Ectodermal cell (in vitro differentiated cells): ENCODE measurements at regions not wholly inside any gene's neighbourhood (a gene's known extent, or its start where the extent isn't known, plus 50 kb on each side); places are given as distances from the start of the nearest gene placed in this dataset.
"Not testable (repeated sequence)": the region's sequence is repeated elsewhere in the genome, so short reads cannot be mapped to it uniquely, and the experiment has no call there.

Experiments used
- H3K27ac ChIP-seq: 2 replicates; pipeline ENCODE4 v1.7.0; 2013; ENCODE audit warnings: mild to moderate bottlenecking, low read depth, low read length; ENCODE audit not compliant: insufficient read depth, poor library complexity, severe bottlenecking
- H3K27me3 ChIP-seq: 2 replicates; pipeline ENCODE4 v1.7.0; 2013; ENCODE audit warnings: mild to moderate bottlenecking, low read length; ENCODE audit not compliant: insufficient read depth, control insufficient read depth, poor library complexity, severe bottlenecking
- H3K36me3 ChIP-seq: one replicate; pipeline ENCODE4 v1.7.0; 2013; ENCODE audit warnings: low read length; ENCODE audit not compliant: control insufficient read depth, insufficient read depth
- H3K4me1 ChIP-seq: one replicate; pipeline ENCODE4 v1.7.0; 2013; ENCODE audit warnings: low read length; ENCODE audit not compliant: control insufficient read depth, insufficient read depth
- H3K4me3 ChIP-seq: 2 replicates; pipeline ENCODE4 v1.7.0; 2013; ENCODE audit warnings: low read depth, low read length, control low read depth; ENCODE audit not compliant: insufficient read depth
- H3K9me3 ChIP-seq: 2 replicates; pipeline ENCODE4 v1.7.0; 2013; ENCODE audit warnings: mild to moderate bottlenecking, low read length, moderate library complexity; ENCODE audit not compliant: control insufficient read depth
- WGBS, 2 experiments: methylation state at CpG; one replicate each; pipeline ENCODE4 v1.1.7; 2013; ENCODE audit warnings: missing lambda C conversion rate in 2 of 2; 5-methylcytosine and 5-hydroxymethylcytosine counted together

DNA sequence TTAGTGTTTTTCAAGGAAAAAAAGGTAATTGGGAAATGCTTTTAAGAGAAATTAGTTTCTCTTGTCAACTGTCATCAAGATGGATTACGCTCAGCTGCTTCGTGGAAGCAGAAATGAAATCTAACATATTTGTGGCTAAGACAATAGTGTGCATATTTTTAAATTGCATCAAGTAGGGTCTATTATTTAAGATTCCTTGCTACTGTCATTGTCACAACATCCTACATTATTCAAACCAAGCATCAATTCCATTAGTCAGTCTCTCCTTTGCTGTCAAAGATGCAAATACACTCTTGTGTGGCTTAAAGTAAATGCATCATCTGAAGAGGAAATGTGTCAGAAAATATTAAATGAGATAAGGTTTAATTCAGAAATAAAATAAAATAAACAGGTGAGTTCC, 1277.6 kb upstream of the SEL1L start:
- Histone ChIP-seq H3K36me3 (no peaks in the 10 kb centered on the region), H3K27ac (no peak overlapping the region), H3K4me1 (no peaks in the 10 kb centered on the region), H3K4me3 (no peak overlapping the region), H3K27me3 (no peaks in the 10 kb centered on the region), H3K9me3 (no peaks in the 10 kb centered on the region)
- 89 to 90% methylated on average over 2 of the region's 2 CpGs for WGBS, 2 experiments

DNA sequence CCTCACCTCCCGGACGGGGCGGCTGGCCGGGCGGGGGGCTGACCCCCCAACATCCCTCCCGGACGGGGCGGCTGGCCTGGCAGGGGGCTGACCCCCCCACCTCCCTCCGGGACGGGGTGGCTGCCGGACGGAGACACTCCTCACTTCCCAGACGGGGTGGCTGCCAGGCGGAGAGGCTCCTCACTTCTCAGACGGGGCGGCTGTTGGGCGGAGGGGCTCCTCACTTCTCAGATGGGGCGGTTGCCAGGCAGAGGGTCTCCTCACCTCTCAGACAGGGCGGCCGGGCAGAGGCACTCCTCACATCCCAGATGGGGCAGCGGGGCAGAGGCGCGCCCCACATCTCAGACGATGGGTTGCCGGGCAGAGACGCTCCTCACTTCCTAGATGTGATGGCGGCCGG, 1280.7 kb upstream of the SEL1L start:
- not testable (repeated sequence) for H3K4me1 ChIP-seq, H3K27ac ChIP-seq, H3K36me3 ChIP-seq, H3K9me3 ChIP-seq, H3K4me3 ChIP-seq, H3K27me3 ChIP-seq
- WGBS, 2 experiments, result 95 to 96% methylated on average over 26 to 28 of the region's 28 CpGs

DNA sequence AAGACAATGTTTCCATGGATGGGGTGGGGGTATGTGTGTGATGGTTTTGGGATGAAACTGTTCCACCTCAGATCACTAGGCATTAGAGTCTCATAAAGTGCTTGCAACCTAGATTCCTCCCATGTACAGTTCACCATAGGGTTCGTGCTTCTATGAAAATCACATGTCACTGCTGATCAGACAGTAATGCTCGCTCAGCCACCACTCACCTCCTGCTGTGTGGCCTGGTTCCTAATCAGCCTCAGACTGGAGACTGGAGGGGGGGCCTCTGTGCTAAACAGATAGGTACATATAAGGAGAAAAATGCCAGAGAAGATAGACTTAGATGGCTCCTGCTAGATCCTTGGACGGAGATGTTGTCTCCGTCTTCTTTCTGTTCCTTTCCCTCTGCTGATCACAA, 1296.9 kb upstream of the SEL1L start:
- Histone ChIP-seq H3K27ac (no peak overlapping the region), H3K27me3 (no peaks in the 10 kb centered on the region), H3K4me3 (no peak overlapping the region), H3K4me1 (peaks cover 6% of the 10 kb centered on the region), H3K36me3 (no peaks in the 10 kb centered on the region), H3K9me3 (no peaks in the 10 kb centered on the region)
- WGBS, 2 experiments, result 92 to 96% methylated on average over 4 of the region's 4 CpGs

DNA sequence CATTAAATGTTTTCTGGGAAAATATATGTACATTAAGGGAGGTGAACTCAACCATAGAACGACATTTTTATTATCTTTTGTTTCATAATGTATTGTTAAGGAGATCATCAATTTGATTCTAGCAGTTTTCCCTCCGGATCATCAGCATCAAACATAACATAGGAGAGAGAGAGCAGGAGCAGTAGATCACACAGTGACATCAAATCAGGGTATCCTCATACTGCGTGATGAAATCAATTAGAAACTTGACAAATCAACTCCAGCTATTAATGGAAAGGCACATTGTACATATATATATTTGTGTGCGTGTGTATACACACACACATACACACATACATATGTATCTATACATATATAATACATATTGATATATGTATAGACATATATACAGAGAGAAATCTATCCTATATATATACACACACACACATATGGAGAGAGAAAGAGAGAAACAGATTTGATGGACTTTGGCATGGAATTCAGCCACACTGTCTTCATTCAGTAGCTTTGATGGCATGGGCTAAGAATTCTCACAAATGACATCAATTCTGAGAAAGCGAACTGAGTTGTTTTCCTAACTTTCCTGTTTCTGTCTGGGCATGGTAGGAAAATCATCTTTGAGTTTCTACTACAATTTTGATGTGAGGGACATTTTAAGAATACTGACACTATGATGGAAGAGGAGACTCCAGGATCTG, 1302.8 kb upstream of the SEL1L start:
- Histone ChIP-seq H3K4me3 (no peak overlapping the region), H3K4me1 (no peaks in the 10 kb centered on the region), H3K27ac (no peak overlapping the region), H3K36me3 (no peaks in the 10 kb centered on the region), H3K27me3 (no peaks in the 10 kb centered on the region), H3K9me3 (no peaks in the 10 kb centered on the region)
- WGBS, 2 experiments, result 93 to 100% methylated on average over 1 to 3 of the region's 5 CpGs

DNA sequence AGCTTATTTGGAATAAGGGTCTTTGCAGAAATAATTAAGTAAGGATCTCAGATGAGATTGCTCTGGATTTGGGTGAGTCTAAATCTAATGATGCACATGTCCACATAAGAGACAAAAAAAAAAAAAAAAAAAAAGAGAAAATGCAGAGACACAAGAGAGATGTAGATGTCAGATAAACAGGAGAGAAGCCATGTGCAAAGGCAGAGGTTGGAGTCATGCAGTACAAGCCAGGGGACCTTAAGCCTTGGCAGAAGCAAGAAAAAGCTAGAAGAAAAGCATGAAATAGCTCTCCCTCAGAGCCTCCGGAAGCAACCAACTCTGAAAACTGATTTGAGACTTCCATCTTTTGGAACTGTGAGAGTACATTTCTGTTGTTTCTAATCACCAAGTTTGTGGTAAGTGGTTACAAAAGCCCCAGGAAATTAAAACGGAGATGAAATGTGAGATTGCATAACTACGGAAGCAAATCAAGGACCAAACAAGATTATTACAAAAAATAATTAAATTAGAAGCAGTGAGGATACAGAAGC, 1304.0 kb upstream of the SEL1L start:
- Histone ChIP-seq H3K27me3 (no peaks in the 10 kb centered on the region), H3K4me3 (no peak overlapping the region), H3K27ac (no peak overlapping the region), H3K9me3 (no peaks in the 10 kb centered on the region), H3K36me3 (no peaks in the 10 kb centered on the region), H3K4me1 (no peaks in the 10 kb centered on the region)
- WGBS, 2 experiments, result 90 to 100% methylated on average over 1 to 2 of the region's 3 CpGs

DNA sequence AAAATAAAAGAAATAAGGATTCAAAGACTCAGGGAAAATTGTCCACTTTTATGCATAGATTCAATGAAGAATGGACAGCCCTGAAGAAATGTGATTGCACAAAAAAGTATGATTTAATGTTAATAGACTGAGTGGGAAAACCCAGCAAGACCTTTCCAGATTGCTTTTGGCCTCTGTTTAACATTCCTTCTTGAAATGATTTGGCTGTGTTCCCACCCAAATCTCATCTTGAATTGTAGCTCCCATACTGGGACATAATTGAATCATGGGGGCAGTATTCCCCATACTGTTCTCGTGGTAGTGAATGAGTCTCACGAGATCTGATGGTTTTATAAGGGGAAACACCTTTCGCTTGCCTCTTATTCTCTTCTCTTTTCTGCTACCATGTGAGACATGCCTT, 1316.9 kb upstream of the SEL1L start:
- H3K4me3 ChIP-seq, result no peak overlapping the region
- no peaks in the 10 kb centered on the region for H3K9me3 ChIP-seq
- no peak overlapping the region for H3K27ac ChIP-seq
- H3K4me1 ChIP-seq, result peaks cover 7% of the 10 kb centered on the region
- H3K36me3 ChIP-seq, result no peaks in the 10 kb centered on the region
- no peaks in the 10 kb centered on the region for H3K27me3 ChIP-seq
- 86 to 88% methylated on average over 3 of the region's 3 CpGs for WGBS, 2 experiments

DNA sequence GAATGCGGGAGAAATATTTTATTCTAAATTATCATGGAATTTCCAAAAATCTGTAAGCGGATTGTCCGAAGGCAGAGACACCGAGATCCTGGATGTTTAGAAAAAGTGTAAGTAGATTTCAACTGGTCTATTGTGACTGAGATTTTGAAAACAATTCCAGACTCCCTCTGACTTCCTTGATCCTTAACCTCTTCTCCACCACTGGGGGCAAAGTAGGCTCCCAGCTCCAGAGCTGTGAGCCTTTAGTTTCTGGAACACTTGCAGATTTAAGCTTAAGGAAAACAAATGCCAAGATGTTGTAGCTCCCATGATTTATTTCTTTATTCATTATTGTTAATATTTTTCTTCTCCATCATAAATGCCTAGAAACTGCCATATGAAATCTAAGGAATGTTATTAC, 1320.5 kb upstream of the SEL1L start:
- Histone ChIP-seq H3K4me3 (no peak overlapping the region), H3K4me1 (peaks cover 7% of the 10 kb centered on the region), H3K36me3 (no peaks in the 10 kb centered on the region), H3K27ac (no peak overlapping the region), H3K27me3 (no peaks in the 10 kb centered on the region), H3K9me3 (no peaks in the 10 kb centered on the region)
- WGBS, 2 experiments, result 76% methylated on average over 4 of the region's 4 CpGs; no CpG with 5 or more reads in 1 of the 2 experiments

DNA sequence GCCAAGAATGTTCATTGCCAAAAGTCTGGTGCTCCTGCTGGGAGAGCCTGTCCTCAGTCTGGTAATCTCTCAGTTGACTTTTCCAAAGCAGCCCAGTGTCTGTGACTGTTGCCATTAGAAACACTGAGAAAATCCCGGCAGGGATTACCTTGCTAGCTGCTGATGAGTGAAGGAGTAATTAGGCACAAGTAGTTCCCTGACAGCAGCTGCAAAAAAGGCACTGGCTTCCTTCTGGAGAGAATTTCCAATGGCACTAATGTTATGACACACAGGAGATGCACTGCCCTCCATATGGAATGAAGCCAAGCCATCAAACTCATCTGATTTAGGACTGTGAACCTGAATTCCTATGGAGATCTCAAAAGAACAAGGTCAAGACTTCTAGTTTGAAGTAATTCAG, 1321.2 kb upstream of the SEL1L start:
- H3K4me1 ChIP-seq, result peaks cover 7% of the 10 kb centered on the region
- no peaks in the 10 kb centered on the region for H3K36me3 ChIP-seq
- 34 to 60% methylated on average over 1 of the region's 1 CpG for WGBS, 2 experiments
- no peak overlapping the region for H3K4me3 ChIP-seq
- no peaks in the 10 kb centered on the region for H3K9me3 ChIP-seq
- no peaks in the 10 kb centered on the region for H3K27me3 ChIP-seq
- no peak overlapping the region for H3K27ac ChIP-seq

DNA sequence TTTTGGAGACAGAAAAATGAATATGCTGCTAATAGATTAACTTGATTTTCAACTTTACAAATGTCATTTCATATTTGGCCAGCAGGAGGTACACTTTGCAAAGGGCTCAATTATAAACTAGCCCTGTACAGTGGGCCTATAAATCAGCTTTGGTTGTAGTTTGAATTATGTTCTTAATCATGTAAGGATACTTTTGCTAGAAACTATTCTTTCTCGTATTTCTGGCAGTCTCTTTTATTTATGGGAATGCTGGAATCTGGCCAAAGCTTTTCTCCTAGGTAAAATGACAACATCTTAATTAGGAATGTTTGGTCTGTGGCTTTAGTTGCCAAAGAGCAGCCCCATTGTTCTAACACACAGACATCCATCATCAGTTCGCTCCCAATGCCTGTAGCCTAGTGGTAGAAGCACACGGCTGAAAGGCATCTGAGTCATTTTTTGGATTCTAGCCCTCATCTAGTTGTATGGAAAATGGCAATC, 1322.3 kb upstream of the SEL1L start:
- Histone ChIP-seq H3K4me3 (no peak overlapping the region), H3K4me1 (peaks cover 7% of the 10 kb centered on the region), H3K36me3 (no peaks in the 10 kb centered on the region), H3K9me3 (no peaks in the 10 kb centered on the region), H3K27me3 (no peaks in the 10 kb centered on the region), H3K27ac (no peak overlapping the region)
- 57 to 75% methylated on average over 2 to 3 of the region's 3 CpGs for WGBS, 2 experiments

DNA sequence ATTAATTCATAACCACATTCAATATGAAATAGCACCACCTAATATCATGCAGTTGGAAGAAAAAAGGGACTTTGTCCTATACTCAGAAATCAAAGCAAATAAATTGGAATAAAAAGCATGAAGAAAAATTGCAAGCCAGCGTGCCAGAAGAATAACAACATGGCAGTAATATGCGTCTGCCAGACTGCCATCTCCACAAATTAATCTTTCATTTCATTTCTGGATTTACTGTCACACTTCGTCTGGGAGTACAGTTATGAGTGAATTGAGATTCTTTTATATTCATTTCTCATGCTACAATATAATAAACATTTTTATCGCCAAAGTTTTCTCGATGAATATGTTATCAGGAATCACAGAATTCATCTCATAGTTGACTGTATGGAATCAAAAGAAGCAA, 1327.7 kb upstream of the SEL1L start:
- Histone ChIP-seq H3K36me3 (no peaks in the 10 kb centered on the region), H3K4me1 (no peaks in the 10 kb centered on the region), H3K27me3 (no peaks in the 10 kb centered on the region), H3K9me3 (no peaks in the 10 kb centered on the region), H3K4me3 (no peak overlapping the region), H3K27ac (no peak overlapping the region)
- 90 to 93% methylated on average over 2 to 3 of the region's 5 CpGs for WGBS, 2 experiments
